ENCODE measurements at regions not wholly inside any gene's neighbourhood (a gene's known extent, or its start where the extent isn't known, plus 50 kb on each side); places are given as distances from the start of the nearest gene placed in this dataset.

- no peak overlapping the region for H3K23ac ChIP-seq (ENCODE audit: insufficient read length, low read depth, low read length)
- no peak overlapping the region for H3K9ac ChIP-seq (ENCODE audit: extremely low read depth, insufficient read length, low read length)
- no peaks in the 10 kb centered on the region for H3K9me3 Mint-ChIP-seq
- no peak overlapping the region for H2AFZ ChIP-seq (ENCODE audit: low read length)
- no peak overlapping the region for H3K18ac ChIP-seq (ENCODE audit: insufficient read length, low read depth, low read length)
- no peaks in the 10 kb centered on the region for H3K27me3 ChIP-seq (ENCODE audit: insufficient read depth, low read length)
- WGBS (ENCODE audit: extremely low coverage, insufficient read length, low lambda C conversion rate): no CpG with 5 or more reads among the region's 1 CpG
- H3K23me2 ChIP-seq (ENCODE audit: insufficient read length, low read depth, low read length, poor library complexity, severe bottlenecking): no peaks in the 10 kb centered on the region
- H4K20me1 ChIP-seq (ENCODE audit: control insufficient read depth, insufficient read depth, insufficient read length): no peaks in the 10 kb centered on the region
- H3K27ac Mint-ChIP-seq: no peak overlapping the region
- H2BK120ac ChIP-seq (ENCODE audit: low read depth, low read length, poor library complexity, severe bottlenecking): no peak overlapping the region
- no peak overlapping the region for H3K4me3 Mint-ChIP-seq
- H4K8ac ChIP-seq (replicated peaks; ENCODE audit: insufficient read length, low read depth, low read length): no peak overlapping the region
- no peak overlapping the region for H3K4me2 ChIP-seq (ENCODE audit: insufficient read depth, insufficient read length, low read length)
- no peak overlapping the region for H2BK20ac ChIP-seq (ENCODE audit: low read depth, low read length, poor library complexity, severe bottlenecking)
- no peaks in the 10 kb centered on the region for H3K79me2 ChIP-seq (ENCODE audit: insufficient read depth, low read length)
- H3K27me3 Mint-ChIP-seq (ENCODE audit: low read depth): no peaks in the 10 kb centered on the region; the same call in 1 of the 2 replicates
- H3K4ac ChIP-seq (ENCODE audit: low read depth, low read length): no peak overlapping the region
- H3K56ac ChIP-seq (ENCODE audit: insufficient read length, low read depth, low read length): no peak overlapping the region
- no peaks in the 10 kb centered on the region for H3K4me1 ChIP-seq (ENCODE audit: insufficient read depth, low read length)
- H4K91ac ChIP-seq (ENCODE audit: insufficient read length, low read depth, low read length): no peak overlapping the region
- no peak overlapping the region for H2BK15ac ChIP-seq (ENCODE audit: low read depth, low read length)
- H3K14ac ChIP-seq (ENCODE audit: insufficient read depth, low read length): no peak overlapping the region
- no peak overlapping the region for H3K27ac ChIP-seq (ENCODE audit: insufficient read length, low read depth, low read length)
- no peak for TF ChIP-seq CTCF (conservative IDR thresholded peaks at IDR 0.05)
- H3K9me3 ChIP-seq (ENCODE audit: control insufficient read depth, low read depth, low read length): no peaks in the 10 kb centered on the region
- H3K36me3 Mint-ChIP-seq (ENCODE audit: insufficient read depth in 1 of 3, low read depth in 3 of 3): no peaks in the 10 kb centered on the region
- H4K5ac ChIP-seq (ENCODE audit: insufficient read length, low read depth, low read length): no peak overlapping the region
- DNase-seq: no peak
- no peaks in the 10 kb centered on the region for H3K4me1 Mint-ChIP-seq
- no peak overlapping the region for H2AK5ac ChIP-seq (ENCODE audit: insufficient read length, low read length)
- no peak overlapping the region for H3T11ph ChIP-seq (ENCODE audit: low read length)
- H2BK5ac ChIP-seq (ENCODE audit: insufficient read length, low read length): no peak overlapping the region
- H3K79me1 ChIP-seq (ENCODE audit: insufficient read depth, low read depth, low read length, poor library complexity, severe bottlenecking): no peaks in the 10 kb centered on the region
- no peak overlapping the region for H2BK12ac ChIP-seq (ENCODE audit: insufficient read length, low read depth, low read length)
Measured at GRCh38 chr13:61500176-61500575, 84.5 kb upstream of the PCDH20 start.
